Pancreas (tissue), 10 donors: ENCODE measurements at regions not wholly inside any gene's neighbourhood (a gene's known extent, or its start where the extent isn't known, plus 50 kb on each side); places are given as distances from the start of the nearest gene placed in this dataset.

Experiments used
- ATAC-seq, 4 donors: fragments of 200-7000 bp; cut with Tn5 transposase; one replicate each; pipeline versions ENCODE4 v1.8.0 to v1.9.1; 2020; ENCODE audit warnings: mild to moderate bottlenecking in 4 of 4, moderate library complexity in 4 of 4
- DNase-seq, 6 donors: peaks; one replicate each; pipeline ENCODE4 v3.0.0-alpha.2; 2020
- FAIRE-seq: peaks from 2 replicates; lab custom pipeline; 2012; peaks lifted over from hg19 to GRCh38; lab: Jason Lieb, UNC
- H3K27ac ChIP-seq, 4 donors: fragments of 200-600 bp; sonication (generic); 1 replicate in 3 of 4; 2 replicates in 1 of 4; pipeline versions ENCODE4 v1.5.0 to v1.8.0; 2020
- H3K27me3 ChIP-seq, 4 donors: fragments of 200-600 bp; one replicate each; pipeline ENCODE4 v1.8.0; 2021
- H3K36me3 ChIP-seq, 3 donors: fragments of 200-600 bp; sonication (generic) in 1 of 3; one replicate each; pipeline versions ENCODE4 v1.5.0 to v1.8.0; 2020 to 2021
- H3K4me1 ChIP-seq, 3 donors: fragments of 200-600 bp; one replicate each; pipeline ENCODE4 v1.8.0; 2021
- H3K4me3 ChIP-seq, 4 donors: fragments of 200-600 bp; sonication (generic) in 2 of 4; one replicate each; pipeline versions ENCODE4 v1.5.0 to v1.8.0; 2020 to 2021
- H3K9me3 ChIP-seq, 4 donors: fragments of 200-600 bp; one replicate each; pipeline ENCODE4 v1.8.0; 2021
- CTCF ChIP-seq, 4 donors: fragments of 200-600 bp; sonication (generic) in 3 of 4; IDR thresholded peaks; one replicate each; pipeline versions ENCODE4 v1.5.0 to v1.8.0; 2021; ENCODE audit warnings: antibody characterized with exemption in 4 of 4
- WGBS, 2 donors: extraction: QIAGEN DNeasy Blood & Tissue Kit; methylation state at CpG; one replicate each; pipeline ENCODE4 v1.1.7; 2013; 5-methylcytosine and 5-hydroxymethylcytosine counted together
- intact Hi-C, 3 donors: fragments of 100-400 bp; cut with DNase I; formaldehyde crosslinking; loops; one replicate each; pipeline versions ENCODE4 v1.11.1 to v1.14.2; 2022
- donor health status: healthy with polysubstance abuse.
- donor health status: DM: no; HTN: no; CAD: no; lungs with moderate emphysema.
- donor health status: DM: no; HTN: no; CAD: no.
- donor health status: control.
- donor health status: control.
- donor health status: Bipolar disorder and iron deficiency.
- donor health status: DM: yes; HTN: yes; CAD: no.
- donor health status: DM: no; HTN: no; CAD: no.
- donor health status: DM: no; HTN: no; CAD: no.
- donor health status: DM: yes; HTN: yes; CAD: no.

GRCh38 chr15:69810431-69811354 lies 287.0 kb downstream of the TLE3 start:
- WGBS, 2 donors: 83 to 84% methylated on average over 14 of the region's 14 CpGs
- no peak overlapping the region for H3K27ac ChIP-seq
- peak in 2 of 4 donors; percentile 34 to 50 for ATAC-seq
- H3K9me3 ChIP-seq: no peaks in the 10 kb centered on the region
- no peak overlapping the region for H3K4me3 ChIP-seq
- H3K36me3 ChIP-seq: no peaks in the 10 kb centered on the region
- no peaks in the 10 kb centered on the region for H3K27me3 ChIP-seq
- DNase-seq: no peak
- H3K4me1 ChIP-seq: no peaks in the 10 kb centered on the region
- TF ChIP-seq CTCF (IDR thresholded peaks at IDR 0.05): no peak
- intact Hi-C loops: no loop called here
- no peak for FAIRE-seq

GRCh38 chr15:69812861-69813261 lies 284.9 kb downstream of the TLE3 start:
- FAIRE-seq (no peak), DNase-seq (no peak), ATAC-seq (peak in 2 of 4 donors; percentile 12 to 45)
- H3K9me3 ChIP-seq: no peaks in the 10 kb centered on the region
- 48 to 54% methylated on average over 12 to 20 of the region's 20 CpGs for WGBS, 2 donors
- H3K27me3 ChIP-seq: no peaks in the 10 kb centered on the region
- no peak overlapping the region for H3K4me3 ChIP-seq
- H3K27ac ChIP-seq: no peak overlapping the region
- no peaks in the 10 kb centered on the region for H3K36me3 ChIP-seq
- intact Hi-C loops: no loop called here
- no peak for TF ChIP-seq CTCF (IDR thresholded peaks at IDR 0.05)
- H3K4me1 ChIP-seq: no peaks in the 10 kb centered on the region

- FAIRE-seq: no peak
- Histone ChIP-seq H3K27ac (no peak overlapping the region), H3K36me3 (no peaks in the 10 kb centered on the region), H3K4me1 (no peaks in the 10 kb centered on the region), H3K27me3 (no peaks in the 10 kb centered on the region), H3K9me3 (no peaks in the 10 kb centered on the region), H3K4me3 (no peak overlapping the region)
- intact Hi-C loops: no loop called here
- WGBS, 2 donors: 87 to 89% methylated on average over 7 of the region's 7 CpGs
- no peak for ATAC-seq
- no peak for TF ChIP-seq CTCF (IDR thresholded peaks at IDR 0.05)
- no peak for DNase-seq
Measured at GRCh38 chr15:69813881-69814280, 283.8 kb downstream of the TLE3 start.

GRCh38 chr15:69814932-69815331 lies 282.8 kb downstream of the TLE3 start:
- ATAC-seq (no peak), FAIRE-seq (no peak)
- intact Hi-C loops: no loop called here

More at GRCh38 chr15:69814932-69815331, 282.8 kb downstream of the TLE3 start:
- no peak for TF ChIP-seq CTCF (IDR thresholded peaks at IDR 0.05)
- Histone ChIP-seq H3K9me3 (no peaks in the 10 kb centered on the region), H3K4me3 (no peak overlapping the region), H3K4me1 (no peaks in the 10 kb centered on the region), H3K27me3 (no peaks in the 10 kb centered on the region), H3K27ac (no peak overlapping the region), H3K36me3 (no peaks in the 10 kb centered on the region)
- no peak for DNase-seq
- 88 to 91% methylated on average over 9 of the region's 9 CpGs for WGBS, 2 donors
